ENCODE measurements at regions not wholly inside any gene's neighbourhood (a gene's known extent, or its start where the extent isn't known, plus 50 kb on each side); places are given as distances from the start of the nearest gene placed in this dataset.

DNA sequence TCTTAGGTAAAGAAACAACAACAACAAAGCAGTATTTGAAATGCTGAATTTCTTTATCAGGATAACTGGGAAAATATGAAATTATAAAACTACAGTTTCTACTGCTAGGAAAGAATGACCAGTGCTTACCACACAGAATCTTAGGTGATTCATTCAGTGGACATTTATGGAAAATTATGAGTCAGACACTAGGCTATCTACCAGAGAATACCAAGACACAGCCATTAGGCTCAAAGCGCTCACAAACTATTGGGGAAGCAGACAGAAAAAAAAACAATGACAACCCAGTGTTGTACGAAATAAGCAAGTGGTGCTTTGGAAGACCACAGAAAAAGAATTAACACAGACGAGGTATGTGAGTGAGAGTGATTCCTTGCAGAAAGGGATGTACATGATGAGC, 1019.5 kb downstream of the PCDH9 start:
- H3K4me2 ChIP-seq (ENCODE audit: low read length): peak overlapping the region; percentile 47
- no peaks in the 10 kb centered on the region for H3K79me2 ChIP-seq (ENCODE audit: insufficient read depth, low read length)
- ATAC-seq (peak; percentile 72), DNase-seq (ENCODE audit: low read depth, low spot score) (peak; percentile 63)
- H3K36me3 ChIP-seq (ENCODE audit: control insufficient read depth in 1 of 2, insufficient read depth in 2 of 2, low read length in 2 of 2): no peaks in the 10 kb centered on the region
- peaks cover 0 to 9% of the 10 kb centered on the region in 2 experiments; a peak in 2 of 4 replicates for H3K4me1 ChIP-seq (ENCODE audit: control insufficient read depth in 1 of 2, insufficient read depth in 2 of 2, low read length in 2 of 2)
- no peaks in the 10 kb centered on the region for H3K9me3 ChIP-seq (ENCODE audit: control insufficient read depth in 1 of 2, insufficient read depth in 1 of 2, low read depth in 1 of 2, low read length in 2 of 2)
- H3K9me2 ChIP-seq (ENCODE audit: insufficient read depth): no peaks in the 10 kb centered on the region
- H4K20me1 ChIP-seq (ENCODE audit: insufficient read depth): no peaks in the 10 kb centered on the region
- CTCF ChIA-PET: no interaction called here
- RAD21 ChIA-PET (ENCODE audit: low non-redundant PET in 1 of 2, low total read pairs in 2 of 2, uncharacterized antibody in 2 of 2, unreplicated experiment in 2 of 2): no interaction called here
- H2AFZ ChIP-seq (ENCODE audit: low read depth, low read length, poor library complexity, severe bottlenecking): peak overlapping the region; percentile 81
- no peaks in the 10 kb centered on the region for H3K27me3 ChIP-seq (ENCODE audit: insufficient read depth, low read length)
- H3K4me3 ChIP-seq (replicated peaks in 1 of 2; ENCODE audit: low read depth in 1 of 2, low read length in 2 of 2): no peak overlapping the region
- POLR2A ChIA-PET: no interaction called here
- H3K27ac ChIP-seq (ENCODE audit: low read depth, low read length): no peak overlapping the region
- no TSS peak for BruUV-seq (replicated peaks)
- no peak overlapping the region for H3K9ac ChIP-seq (ENCODE audit: low read length)
- intact Hi-C loops (cut with micrococcal nuclease): no loop called here
- TF ChIP-seq EGR1 (IDR thresholded peaks at IDR 0.05; ENCODE audit: low read depth): 0 out of 2 replicates have a peak, but pooled peaks have one; percentile 25
- no peak for TF ChIP-seq ZNF274 (IDR thresholded peaks at IDR 0.05; ENCODE audit: low read depth, low read length)
- TF ChIP-seq FOSL1 (IDR thresholded peaks at IDR 0.05; ENCODE audit: low read depth): peak; percentile 92
- no peak for TF ChIP-seq YY1 (IDR thresholded peaks at IDR 0.05; ENCODE audit: extremely low read depth, insufficient replicate concordance, low read depth, low read length)
- TF ChIP-seq RAD21 (IDR thresholded peaks at IDR 0.05; ENCODE audit: low read depth): no peak
- TF ChIP-seq POLR2AphosphoS5 (IDR thresholded peaks at IDR 0.05; ENCODE audit: low read depth, low read length): peak; percentile 18; the same call in 1 of the 2 replicates
- TF ChIP-seq EZH2phosphoT487 (IDR thresholded peaks at IDR 0.05; ENCODE audit: borderline replicate concordance): no peak
- TF ChIP-seq SRF (IDR thresholded peaks at IDR 0.05; ENCODE audit: low read depth): peak; percentile 66
- TF ChIP-seq, protein P1, sequence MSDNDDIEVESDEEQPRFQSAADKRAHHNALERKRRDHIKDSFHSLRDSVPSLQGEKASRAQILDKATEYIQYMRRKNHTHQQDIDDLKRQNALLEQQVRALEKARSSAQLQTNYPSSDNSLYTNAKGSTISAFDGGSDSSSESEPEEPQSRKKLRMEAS (IDR thresholded peaks at IDR 0.05): 0 out of 2 replicates have a peak, but pooled peaks have one; percentile 17
- TF ChIP-seq SP1 (IDR thresholded peaks at IDR 0.05; ENCODE audit: low read depth): peak; percentile 73
- no peak for TF ChIP-seq POLR2A (IDR thresholded peaks at IDR 0.05; ENCODE audit: borderline replicate concordance, extremely low read depth, insufficient read depth, insufficient read length)
- TF ChIP-seq SIN3A (IDR thresholded peaks at IDR 0.05; ENCODE audit: low read depth): no peak
- no peak for TF ChIP-seq ZBTB33 (IDR thresholded peaks at IDR 0.05; ENCODE audit: extremely low read depth, insufficient replicate concordance, low read length)
- TF ChIP-seq, protein P2, sequence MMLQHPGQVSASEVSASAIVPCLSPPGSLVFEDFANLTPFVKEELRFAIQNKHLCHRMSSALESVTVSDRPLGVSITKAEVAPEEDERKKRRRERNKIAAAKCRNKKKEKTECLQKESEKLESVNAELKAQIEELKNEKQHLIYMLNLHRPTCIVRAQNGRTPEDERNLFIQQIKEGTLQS (IDR thresholded peaks at IDR 0.05): no peak
- TF ChIP-seq CBX3 (IDR thresholded peaks at IDR 0.05; ENCODE audit: low read depth): peak; percentile 73; the same call in 1 of the 2 replicates
- peak; percentile 88 for TF ChIP-seq JUND (IDR thresholded peaks at IDR 0.05)
- no peak for TF ChIP-seq TCF7L2 (IDR thresholded peaks at IDR 0.05; ENCODE audit: borderline replicate concordance, extremely low read depth, insufficient read depth, insufficient read length)
- TF ChIP-seq ZFX (IDR thresholded peaks at IDR 0.05): no peak
- TF ChIP-seq CTCF (IDR thresholded peaks at IDR 0.05 in 2 of 3, conservative IDR thresholded peaks at IDR 0.05 in 1 of 3; ENCODE audit: borderline replicate concordance in 1 of 3, insufficient read depth in 1 of 3, low read depth in 2 of 3, low read length in 2 of 3): no peak
- TF ChIP-seq REST (IDR thresholded peaks at IDR 0.05; ENCODE audit: low read depth): no peak
- TF ChIP-seq CEBPB (IDR thresholded peaks at IDR 0.05; ENCODE audit: low read depth): peak; percentile 46
- no peak for TF ChIP-seq ELF1 (IDR thresholded peaks at IDR 0.05; ENCODE audit: borderline replicate concordance, low read depth)

Data from HCT116 (cell line).